Nephron progenitor cell (in vitro differentiated cells): ENCODE measurements at regions not wholly inside any gene's neighbourhood (a gene's known extent, or its start where the extent isn't known, plus 50 kb on each side); places are given as distances from the start of the nearest gene placed in this dataset.
A peak's percentile ranks its signal among the peaks of the same experiment; 100 is the strongest.
"Not testable (repeated sequence)": the region's sequence is repeated elsewhere in the genome, so short reads cannot be mapped to it uniquely, and the experiment has no call there.

ENCODE experiments used
- DNase-seq: peaks from one replicate; pipeline ENCODE4 v3.0.0; 2021
- H3K27ac Mint-ChIP-seq: 2 replicates; pipeline ENCODE4 v1.8.0; 2021; ENCODE audit warnings: mild to moderate bottlenecking, moderate library complexity, mixed read lengths
- H3K27me3 Mint-ChIP-seq: 2 replicates; pipeline ENCODE4 v1.8.0; 2021; ENCODE audit warnings: mild to moderate bottlenecking, low read depth, mixed read lengths; ENCODE audit not compliant: poor library complexity
- H3K36me3 Mint-ChIP-seq: 2 replicates; pipeline ENCODE4 v1.8.0; 2021; ENCODE audit warnings: low read depth, mixed read lengths
- H3K4me1 Mint-ChIP-seq: 2 replicates; pipeline ENCODE4 v1.8.0; 2021; ENCODE audit warnings: mixed read lengths
- H3K4me3 Mint-ChIP-seq: 2 replicates; pipeline ENCODE4 v1.8.0; 2021; ENCODE audit warnings: mild to moderate bottlenecking, moderate library complexity, mixed read lengths
- H3K9me3 Mint-ChIP-seq: 2 replicates; pipeline ENCODE4 v1.8.0; 2021; ENCODE audit warnings: mild to moderate bottlenecking, moderate library complexity, mixed read lengths

DNA sequence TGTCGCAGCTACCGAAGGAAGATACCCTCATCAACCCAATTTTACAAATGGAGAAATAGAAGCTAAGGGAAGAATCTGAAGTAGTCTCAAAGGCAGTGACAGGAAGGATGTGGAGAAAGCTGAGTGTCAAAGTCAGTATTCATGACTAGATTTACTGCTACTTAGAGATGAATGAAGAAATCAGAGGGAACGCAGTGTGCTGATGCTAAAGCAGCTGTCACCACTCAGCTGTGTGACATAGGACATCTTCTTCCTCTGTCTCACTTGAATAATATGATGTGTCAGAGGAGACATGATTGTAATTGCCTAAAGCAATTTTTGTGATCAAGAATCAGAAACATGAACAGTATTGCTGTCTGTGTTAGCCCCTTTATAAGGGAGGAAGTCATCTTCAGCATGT lies 54.1 kb downstream of the RAB6D start:
- H3K36me3 Mint-ChIP-seq, H3K27me3 Mint-ChIP-seq, H3K9me3 Mint-ChIP-seq, H3K4me3 Mint-ChIP-seq, H3K4me1 Mint-ChIP-seq, H3K27ac Mint-ChIP-seq, DNase-seq: not testable (repeated sequence)

DNA sequence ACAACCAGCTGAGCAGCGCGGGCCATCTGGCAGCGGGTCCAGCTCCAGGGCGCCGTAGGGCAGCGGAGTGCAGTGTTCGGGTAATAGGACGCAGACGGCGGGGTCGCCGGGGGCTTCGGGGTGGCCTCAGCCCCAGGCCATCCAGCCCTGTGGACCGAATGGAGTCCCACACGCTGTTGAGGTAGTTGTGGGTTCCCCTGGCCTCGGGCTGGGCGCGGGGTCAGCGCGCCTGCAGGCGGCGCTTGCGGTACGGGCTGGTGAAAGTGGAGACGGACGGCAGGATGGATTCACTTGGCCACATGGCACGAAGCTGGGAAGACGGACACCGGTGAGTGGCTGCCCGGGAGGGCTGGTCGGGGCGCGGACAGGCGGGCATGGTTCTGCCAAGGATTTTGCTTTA lies 63.8 kb downstream of the RAB6D start:
- H3K4me1 Mint-ChIP-seq, H3K4me3 Mint-ChIP-seq, H3K27ac Mint-ChIP-seq, H3K9me3 Mint-ChIP-seq, H3K36me3 Mint-ChIP-seq: not testable (repeated sequence)
- DNase-seq = peak; percentile 3
- H3K27me3 Mint-ChIP-seq = peaks cover 15% of the 10 kb centered on the region

DNA sequence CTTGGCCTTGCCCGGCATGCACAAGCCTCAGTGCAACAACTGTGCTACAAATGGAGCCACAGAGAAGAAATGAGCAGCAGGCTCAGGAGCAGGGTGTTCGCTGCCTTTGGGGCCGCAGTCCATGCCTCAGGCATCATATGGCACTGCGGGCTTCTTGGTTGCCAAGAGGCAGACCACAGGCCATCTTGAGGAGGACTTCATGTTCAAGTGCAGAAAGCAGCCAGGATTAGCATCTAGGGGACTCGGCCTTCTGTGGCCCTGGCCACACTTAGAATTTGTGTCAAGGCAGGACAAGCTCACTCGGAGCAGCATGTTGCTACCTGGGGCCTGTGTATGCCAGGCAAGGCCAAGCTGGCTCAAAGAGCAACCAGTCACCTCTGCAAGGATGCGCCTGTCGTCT lies 68.5 kb downstream of the POTEE start:
- not testable (repeated sequence) for H3K4me1 Mint-ChIP-seq, H3K4me3 Mint-ChIP-seq, DNase-seq, H3K27me3 Mint-ChIP-seq, H3K36me3 Mint-ChIP-seq, H3K9me3 Mint-ChIP-seq, H3K27ac Mint-ChIP-seq

DNA sequence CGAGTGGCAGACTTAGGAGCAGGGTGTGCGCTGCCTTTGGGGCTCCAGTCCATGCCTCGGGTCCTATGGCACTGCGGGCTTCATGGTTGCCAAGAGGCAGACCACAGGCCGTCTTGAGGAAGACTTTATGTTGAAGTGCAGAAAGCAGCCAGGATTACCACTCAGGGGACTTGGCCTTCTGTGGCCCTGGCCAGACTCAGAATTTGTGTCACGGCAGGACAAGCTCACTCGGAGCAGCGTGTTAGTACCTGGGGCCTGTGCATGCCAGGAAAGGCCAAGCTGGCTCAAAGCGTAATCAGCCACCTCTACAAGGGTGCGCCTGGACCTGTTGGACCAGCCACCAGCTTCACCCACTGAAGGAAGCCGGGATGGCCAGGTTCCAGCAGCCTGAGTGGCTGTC lies 68.0 kb downstream of the POTEE start:
- DNase-seq, H3K27ac Mint-ChIP-seq, H3K36me3 Mint-ChIP-seq: not testable (repeated sequence)

DNA sequence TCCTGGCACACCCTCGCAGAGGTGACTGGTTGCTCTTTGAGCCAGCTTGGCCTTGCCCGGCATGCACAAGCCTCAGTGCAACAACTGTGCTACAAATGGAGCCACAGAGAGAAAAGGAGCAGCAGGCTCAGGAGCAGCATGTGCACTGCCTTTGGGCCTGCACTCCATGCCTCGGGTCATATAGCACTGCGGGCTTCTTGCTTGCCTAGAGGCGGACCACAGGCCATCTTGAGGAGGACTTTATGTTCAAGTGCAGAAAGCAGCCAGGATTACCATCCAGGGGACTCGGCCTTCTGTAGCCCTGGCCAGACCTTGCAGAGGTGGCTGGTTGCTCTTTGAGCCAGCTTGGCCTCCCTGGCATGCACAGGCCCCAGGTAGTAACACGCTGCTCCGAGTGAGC lies 62.7 kb downstream of the POTEE start:
- not testable (repeated sequence) for H3K9me3 Mint-ChIP-seq, H3K36me3 Mint-ChIP-seq, DNase-seq, H3K27ac Mint-ChIP-seq, H3K4me3 Mint-ChIP-seq, H3K27me3 Mint-ChIP-seq, H3K4me1 Mint-ChIP-seq

More for the DNA sequence above, 68.0 kb downstream of the POTEE start:
- H3K4me3 Mint-ChIP-seq, H3K9me3 Mint-ChIP-seq, H3K4me1 Mint-ChIP-seq, H3K27me3 Mint-ChIP-seq: not testable (repeated sequence)

DNA sequence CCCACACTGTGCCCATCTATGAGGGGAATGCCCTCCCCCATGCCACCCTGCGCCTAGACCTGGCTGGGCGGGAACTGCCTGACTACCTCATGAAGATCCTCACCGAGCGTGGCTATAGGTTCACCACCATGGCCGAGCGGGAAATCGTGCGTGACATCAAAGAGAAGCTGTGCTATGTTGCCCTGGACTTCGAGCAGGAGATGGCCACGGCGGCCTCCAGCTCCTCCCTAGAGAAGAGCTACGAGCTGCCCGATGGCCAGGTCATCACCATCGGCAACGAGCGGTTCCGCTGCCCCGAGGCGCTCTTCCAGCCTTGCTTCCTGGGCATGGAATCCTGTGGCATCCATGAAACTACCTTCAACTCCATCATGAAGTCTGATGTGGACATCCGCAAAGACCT lies 54.7 kb downstream of the POTEE start:
- DNase-seq, H3K27me3 Mint-ChIP-seq: not testable (repeated sequence)

More for the DNA sequence above, 54.7 kb downstream of the POTEE start:
- not testable (repeated sequence) for H3K4me1 Mint-ChIP-seq, H3K9me3 Mint-ChIP-seq, H3K27ac Mint-ChIP-seq, H3K4me3 Mint-ChIP-seq, H3K36me3 Mint-ChIP-seq
